ENCODE measurements at regions not wholly inside any gene's neighbourhood (a gene's known extent, or its start where the extent isn't known, plus 50 kb on each side); places are given as distances from the start of the nearest gene placed in this dataset.

- no peak for TF ChIP-seq CTCF (IDR thresholded peaks at IDR 0.05; ENCODE audit: low read depth, low read length)
- TF ChIP-seq POLR2A (IDR thresholded peaks at IDR 0.05; ENCODE audit: extremely low read depth, insufficient read length), result no peak
- no peak for TF ChIP-seq MAX (IDR thresholded peaks at IDR 0.05; ENCODE audit: low read depth, low read length)
These were observed 204.2 kb upstream of the PACRGL start for GRCh38 chr4:20496068-20496467.
